ENCODE measurements at regions not wholly inside any gene's neighbourhood (a gene's known extent, or its start where the extent isn't known, plus 50 kb on each side); places are given as distances from the start of the nearest gene placed in this dataset.

DNA sequence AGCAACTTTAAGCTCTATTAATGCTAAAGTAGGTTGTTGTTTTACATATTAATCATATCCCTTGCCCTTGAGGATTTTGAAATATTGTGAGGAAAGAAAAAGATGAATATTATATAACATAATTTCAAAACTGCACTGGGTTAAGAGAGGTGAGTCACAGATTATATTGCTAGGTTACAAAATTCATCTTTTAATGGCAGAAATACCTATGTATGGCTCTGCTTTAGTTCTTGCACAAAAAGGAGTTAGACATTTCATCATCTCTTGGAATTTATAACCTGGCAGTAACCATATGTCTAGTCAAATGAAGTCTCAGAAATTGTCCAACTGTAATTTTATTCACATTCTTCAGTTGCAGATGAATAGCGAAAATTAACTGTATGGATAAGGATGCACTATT, 2041.1 kb downstream of the OLFM4 start:
- Histone ChIP-seq H3K9me3 (no peaks in the 10 kb centered on the region), H3K27ac (no peak overlapping the region), H3K4me3 (no peak overlapping the region), H3K36me3 (no peaks in the 10 kb centered on the region), H3K4me1 (no peaks in the 10 kb centered on the region), H3K27me3 (no peaks in the 10 kb centered on the region)
- DNase-seq, result no peak
- 95 to 99% (median 97%) methylated on average over 1 of the region's 1 CpG for WGBS, 5 donors
- no peak for TF ChIP-seq POLR2A (IDR thresholded peaks at IDR 0.05)
- no peak for TF ChIP-seq EP300 (IDR thresholded peaks at IDR 0.05)
- no peak for TF ChIP-seq POLR2AphosphoS5 (IDR thresholded peaks at IDR 0.05)
- TF ChIP-seq, protein P1, sequence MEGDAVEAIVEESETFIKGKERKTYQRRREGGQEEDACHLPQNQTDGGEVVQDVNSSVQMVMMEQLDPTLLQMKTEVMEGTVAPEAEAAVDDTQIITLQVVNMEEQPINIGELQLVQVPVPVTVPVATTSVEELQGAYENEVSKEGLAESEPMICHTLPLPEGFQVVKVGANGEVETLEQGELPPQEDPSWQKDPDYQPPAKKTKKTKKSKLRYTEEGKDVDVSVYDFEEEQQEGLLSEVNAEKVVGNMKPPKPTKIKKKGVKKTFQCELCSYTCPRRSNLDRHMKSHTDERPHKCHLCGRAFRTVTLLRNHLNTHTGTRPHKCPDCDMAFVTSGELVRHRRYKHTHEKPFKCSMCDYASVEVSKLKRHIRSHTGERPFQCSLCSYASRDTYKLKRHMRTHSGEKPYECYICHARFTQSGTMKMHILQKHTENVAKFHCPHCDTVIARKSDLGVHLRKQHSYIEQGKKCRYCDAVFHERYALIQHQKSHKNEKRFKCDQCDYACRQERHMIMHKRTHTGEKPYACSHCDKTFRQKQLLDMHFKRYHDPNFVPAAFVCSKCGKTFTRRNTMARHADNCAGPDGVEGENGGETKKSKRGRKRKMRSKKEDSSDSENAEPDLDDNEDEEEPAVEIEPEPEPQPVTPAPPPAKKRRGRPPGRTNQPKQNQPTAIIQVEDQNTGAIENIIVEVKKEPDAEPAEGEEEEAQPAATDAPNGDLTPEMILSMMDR (IDR thresholded peaks at IDR 0.05), result no peak
- intact Hi-C loops (cut with DNase I; ENCODE audit: low total_unique reads), result no loop called here

DNA sequence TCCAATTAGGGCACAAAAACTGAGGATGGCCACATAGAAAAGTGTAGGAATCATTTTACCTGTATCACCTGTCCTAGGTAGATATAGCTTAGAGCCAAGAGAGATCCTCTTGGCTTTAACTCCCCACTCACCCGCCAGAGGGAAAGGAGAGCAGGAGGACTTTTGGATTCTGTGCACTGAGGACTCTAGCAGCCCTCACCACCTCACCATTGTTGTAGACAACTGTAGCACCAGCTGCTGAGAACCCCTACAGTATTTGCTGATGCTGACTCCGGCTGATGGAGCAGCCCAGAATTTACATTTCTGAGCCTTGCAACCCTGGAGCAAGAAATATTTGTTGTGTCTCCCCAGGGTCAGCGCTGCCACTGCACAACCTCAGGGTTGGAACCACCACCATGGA, 2044.4 kb downstream of the OLFM4 start:
- WGBS, 5 donors, result 88 to 95% (median 88%) methylated on average over 3 of the region's 3 CpGs
- no peak overlapping the region for H3K4me3 ChIP-seq
- no peaks in the 10 kb centered on the region for H3K9me3 ChIP-seq
- intact Hi-C loops (cut with DNase I; ENCODE audit: low total_unique reads), result no loop called here
- no peaks in the 10 kb centered on the region for H3K4me1 ChIP-seq
- no peak overlapping the region for H3K27ac ChIP-seq
- no peaks in the 10 kb centered on the region for H3K27me3 ChIP-seq
- H3K36me3 ChIP-seq, result no peaks in the 10 kb centered on the region
- DNase-seq, result no peak
- no peak for TF ChIP-seq POLR2AphosphoS5 (IDR thresholded peaks at IDR 0.05)
- TF ChIP-seq, protein P1 (IDR thresholded peaks at IDR 0.05), result no peak

DNA sequence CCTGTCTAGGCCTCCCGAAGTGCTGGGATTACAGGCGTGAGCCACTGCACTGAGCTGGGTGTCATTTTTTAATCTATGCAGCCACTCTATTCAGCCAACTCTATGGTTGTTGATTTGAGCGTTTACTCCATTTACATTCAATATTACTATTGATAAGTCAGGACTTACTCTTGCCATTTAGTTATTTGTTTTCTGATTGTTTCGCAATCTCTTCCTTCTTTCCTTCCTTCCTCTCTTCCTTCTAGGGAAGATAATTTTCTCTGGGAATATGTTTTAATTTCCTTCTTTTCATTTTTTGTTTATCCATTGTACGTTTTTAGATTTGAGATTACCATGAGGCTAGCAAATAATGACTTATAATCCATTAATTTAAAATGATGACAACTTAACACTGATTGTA, 2056.0 kb downstream of the OLFM4 start:
- 54 to 65% (median 59%) methylated on average over 5 of the region's 5 CpGs for WGBS, 5 donors
- H3K4me1 ChIP-seq, result no peaks in the 10 kb centered on the region
- TF ChIP-seq EP300 (IDR thresholded peaks at IDR 0.05) (no peak), POLR2A (IDR thresholded peaks at IDR 0.05) (no peak)

DNA sequence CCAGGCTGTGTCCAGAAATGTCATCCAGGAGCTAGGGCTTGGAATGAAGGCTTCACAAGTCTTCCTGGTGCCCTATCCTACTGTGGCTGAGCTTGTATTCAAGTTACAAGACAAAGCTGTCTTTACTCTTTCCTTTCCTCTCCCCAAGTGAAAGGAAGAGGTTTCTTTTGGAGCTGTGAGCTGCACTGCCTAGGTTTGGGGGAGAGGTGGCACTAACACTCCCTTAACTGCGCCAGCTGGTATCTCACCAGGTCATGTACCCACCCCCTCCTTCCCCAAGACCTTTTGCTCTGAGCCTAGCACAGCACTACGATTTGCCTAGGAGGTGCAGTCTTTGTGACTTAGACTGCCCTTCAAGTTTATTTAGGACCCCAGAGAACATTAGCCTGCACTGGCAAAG, 2053.6 kb upstream of the PRR20A start:
- WGBS, 5 donors, result 74 to 90% (median 80%) methylated on average over 2 of the region's 2 CpGs
- Histone ChIP-seq H3K4me1 (no peaks in the 10 kb centered on the region), H3K9me3 (no peaks in the 10 kb centered on the region), H3K27me3 (no peaks in the 10 kb centered on the region), H3K4me3 (no peak overlapping the region), H3K36me3 (no peaks in the 10 kb centered on the region), H3K27ac (no peak overlapping the region)
- intact Hi-C loops (cut with DNase I; ENCODE audit: low total_unique reads), result no loop called here
- DNase-seq, result no peak
- TF ChIP-seq EP300 (IDR thresholded peaks at IDR 0.05) (no peak), POLR2A (IDR thresholded peaks at IDR 0.05) (no peak), POLR2AphosphoS5 (IDR thresholded peaks at IDR 0.05) (no peak)
- TF ChIP-seq, protein P1 (IDR thresholded peaks at IDR 0.05), result no peak

More for the DNA sequence above, 2056.0 kb downstream of the OLFM4 start:
- intact Hi-C loops (cut with DNase I; ENCODE audit: low total_unique reads), result no loop called here
- no peak for DNase-seq
- Histone ChIP-seq H3K27me3 (no peaks in the 10 kb centered on the region), H3K36me3 (no peaks in the 10 kb centered on the region), H3K4me3 (no peak overlapping the region), H3K9me3 (no peaks in the 10 kb centered on the region), H3K27ac (no peak overlapping the region)

DNA sequence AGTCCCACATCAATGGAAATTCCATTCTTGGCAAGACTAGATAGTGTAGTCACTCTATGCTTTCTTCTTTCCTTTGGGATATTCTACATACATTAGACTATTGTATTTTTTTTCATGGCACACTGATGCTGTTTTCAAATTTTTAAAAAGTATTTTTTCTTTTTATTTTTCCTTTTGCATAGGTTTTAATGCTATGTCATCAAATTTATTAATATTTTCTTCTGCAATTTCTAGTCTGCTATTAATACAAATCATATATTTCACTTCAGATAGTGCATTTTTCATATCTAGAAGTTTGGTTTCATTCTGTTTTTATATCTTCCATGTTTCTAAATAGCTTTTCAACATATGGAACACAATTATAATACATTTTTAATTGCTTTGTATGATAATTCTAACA, 2050.1 kb upstream of the PRR20A start:
- intact Hi-C loops (cut with DNase I; ENCODE audit: low total_unique reads), result no loop called here
- no peak for DNase-seq
- no peak overlapping the region for H3K4me3 ChIP-seq
- no peaks in the 10 kb centered on the region for H3K27me3 ChIP-seq
- TF ChIP-seq POLR2A (IDR thresholded peaks at IDR 0.05) (no peak), EP300 (IDR thresholded peaks at IDR 0.05) (no peak), POLR2AphosphoS5 (IDR thresholded peaks at IDR 0.05) (no peak)
- TF ChIP-seq, protein P1 (IDR thresholded peaks at IDR 0.05), result no peak
- no peak overlapping the region for H3K27ac ChIP-seq
- H3K36me3 ChIP-seq, result no peaks in the 10 kb centered on the region
- H3K4me1 ChIP-seq, result no peaks in the 10 kb centered on the region
- no peaks in the 10 kb centered on the region for H3K9me3 ChIP-seq

Data from stomach (tissue), 8 donors.